AG10803 (cell line): ENCODE measurements at regions not wholly inside any gene's neighbourhood (a gene's known extent, or its start where the extent isn't known, plus 50 kb on each side); places are given as distances from the start of the nearest gene placed in this dataset.

Source experiments
- DNase-seq: peaks from one replicate; pipeline ENCODE4 v3.0.0; 2010; ENCODE audit warnings: low read depth
- H3K4me3 ChIP-seq: 2 replicates; pipeline ENCODE4 v1.5.1; 2011; ENCODE audit warnings: mild to moderate bottlenecking, low read length, control low read depth
- TF ChIP-seq, protein P1 (sequence below): conservative IDR thresholded peaks from 2 replicates; pipeline ENCODE4 v1.5.1; 2011; ENCODE audit warnings: mild to moderate bottlenecking, low read length, control low read depth, inconsistent platforms

DNA sequence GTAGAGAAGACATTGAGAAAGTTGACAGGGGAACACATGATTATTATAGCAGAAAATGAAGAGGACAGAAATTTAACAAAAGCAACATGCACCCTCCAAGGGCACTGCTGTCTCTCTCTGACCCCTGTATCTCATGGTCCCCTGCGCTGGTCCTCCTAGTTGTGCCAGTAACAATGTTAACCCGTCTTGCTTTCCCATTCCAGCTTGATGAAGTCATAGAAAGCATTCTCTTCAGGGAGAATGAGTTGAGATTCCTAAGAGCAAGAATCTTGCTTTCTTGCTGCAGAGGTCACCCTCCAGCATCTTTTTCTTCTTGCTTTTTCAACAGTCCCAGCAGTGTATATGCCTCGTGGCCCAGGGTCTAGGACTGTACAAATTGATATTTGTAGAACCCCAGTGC, 279.6 kb upstream of the ADAMTSL1 start:
- TF ChIP-seq, protein P1, sequence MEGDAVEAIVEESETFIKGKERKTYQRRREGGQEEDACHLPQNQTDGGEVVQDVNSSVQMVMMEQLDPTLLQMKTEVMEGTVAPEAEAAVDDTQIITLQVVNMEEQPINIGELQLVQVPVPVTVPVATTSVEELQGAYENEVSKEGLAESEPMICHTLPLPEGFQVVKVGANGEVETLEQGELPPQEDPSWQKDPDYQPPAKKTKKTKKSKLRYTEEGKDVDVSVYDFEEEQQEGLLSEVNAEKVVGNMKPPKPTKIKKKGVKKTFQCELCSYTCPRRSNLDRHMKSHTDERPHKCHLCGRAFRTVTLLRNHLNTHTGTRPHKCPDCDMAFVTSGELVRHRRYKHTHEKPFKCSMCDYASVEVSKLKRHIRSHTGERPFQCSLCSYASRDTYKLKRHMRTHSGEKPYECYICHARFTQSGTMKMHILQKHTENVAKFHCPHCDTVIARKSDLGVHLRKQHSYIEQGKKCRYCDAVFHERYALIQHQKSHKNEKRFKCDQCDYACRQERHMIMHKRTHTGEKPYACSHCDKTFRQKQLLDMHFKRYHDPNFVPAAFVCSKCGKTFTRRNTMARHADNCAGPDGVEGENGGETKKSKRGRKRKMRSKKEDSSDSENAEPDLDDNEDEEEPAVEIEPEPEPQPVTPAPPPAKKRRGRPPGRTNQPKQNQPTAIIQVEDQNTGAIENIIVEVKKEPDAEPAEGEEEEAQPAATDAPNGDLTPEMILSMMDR = no peak
- DNase-seq = no peak

DNA sequence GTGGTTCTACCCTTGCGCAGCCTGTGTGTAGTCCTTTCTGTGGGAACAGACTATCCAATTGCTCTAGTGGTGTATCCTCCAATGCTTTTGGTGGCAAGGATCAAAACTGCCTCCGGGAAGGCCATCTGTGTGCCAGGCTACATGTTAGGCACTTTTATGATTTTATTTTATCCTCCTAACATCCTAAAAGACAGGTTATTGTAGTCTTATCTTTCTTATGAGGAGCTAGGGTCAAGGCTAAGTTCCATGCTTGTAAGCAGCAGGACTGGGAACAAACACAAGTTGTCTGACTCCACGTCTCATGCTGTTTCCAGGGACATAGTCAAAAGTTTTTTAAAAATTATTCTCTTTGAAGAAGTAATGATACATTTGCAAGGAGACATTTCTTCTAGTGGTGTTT, 278.7 kb upstream of the ADAMTSL1 start:
- TF ChIP-seq, protein P1 = no peak
- H3K4me3 ChIP-seq = no peak overlapping the region
- no peak for DNase-seq

More for the DNA sequence above, 279.6 kb upstream of the ADAMTSL1 start:
- no peak overlapping the region for H3K4me3 ChIP-seq

DNA sequence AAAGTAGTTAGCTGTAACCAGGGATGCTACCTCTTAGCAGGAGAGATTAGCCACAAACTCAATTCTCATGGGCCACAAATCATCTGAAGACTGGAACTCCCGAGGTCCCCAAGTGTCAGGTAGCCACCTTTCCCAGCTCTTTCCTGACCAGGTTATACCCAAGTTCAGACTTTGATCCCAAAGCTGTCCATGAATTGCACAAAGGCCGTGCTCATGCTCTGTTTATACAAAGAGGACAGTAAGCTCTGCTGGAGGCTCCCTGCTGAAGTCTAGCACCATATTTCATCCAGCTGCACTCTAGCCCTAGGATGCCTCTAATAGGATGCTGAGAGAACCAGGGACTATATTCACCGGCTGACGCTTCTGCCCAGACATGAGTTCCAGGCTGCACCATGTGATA, 271.0 kb upstream of the ADAMTSL1 start:
- TF ChIP-seq, protein P1 = no peak
- no peak for DNase-seq
- H3K4me3 ChIP-seq = no peak overlapping the region

DNA sequence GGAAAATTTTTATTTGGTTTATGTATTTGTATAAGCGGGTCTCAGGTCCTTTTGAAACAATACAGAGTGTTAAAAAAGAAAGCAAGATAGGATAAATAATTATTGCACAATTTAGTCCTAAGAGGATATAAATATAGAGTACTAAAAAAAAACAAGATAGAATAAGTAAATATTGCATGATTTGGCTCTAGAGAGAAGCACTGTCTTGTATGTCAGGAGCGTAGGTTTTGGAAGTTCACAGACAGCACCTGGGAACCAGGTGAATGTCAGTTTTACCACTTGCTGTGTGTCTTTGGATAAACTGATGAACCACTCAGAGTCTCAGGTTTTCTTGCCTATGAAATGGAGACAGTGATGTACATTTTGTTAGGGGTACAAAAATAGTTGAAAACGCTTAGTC, 266.2 kb upstream of the ADAMTSL1 start:
- TF ChIP-seq, protein P1 = no peak
- H3K4me3 ChIP-seq = no peak overlapping the region
- DNase-seq = no peak

DNA sequence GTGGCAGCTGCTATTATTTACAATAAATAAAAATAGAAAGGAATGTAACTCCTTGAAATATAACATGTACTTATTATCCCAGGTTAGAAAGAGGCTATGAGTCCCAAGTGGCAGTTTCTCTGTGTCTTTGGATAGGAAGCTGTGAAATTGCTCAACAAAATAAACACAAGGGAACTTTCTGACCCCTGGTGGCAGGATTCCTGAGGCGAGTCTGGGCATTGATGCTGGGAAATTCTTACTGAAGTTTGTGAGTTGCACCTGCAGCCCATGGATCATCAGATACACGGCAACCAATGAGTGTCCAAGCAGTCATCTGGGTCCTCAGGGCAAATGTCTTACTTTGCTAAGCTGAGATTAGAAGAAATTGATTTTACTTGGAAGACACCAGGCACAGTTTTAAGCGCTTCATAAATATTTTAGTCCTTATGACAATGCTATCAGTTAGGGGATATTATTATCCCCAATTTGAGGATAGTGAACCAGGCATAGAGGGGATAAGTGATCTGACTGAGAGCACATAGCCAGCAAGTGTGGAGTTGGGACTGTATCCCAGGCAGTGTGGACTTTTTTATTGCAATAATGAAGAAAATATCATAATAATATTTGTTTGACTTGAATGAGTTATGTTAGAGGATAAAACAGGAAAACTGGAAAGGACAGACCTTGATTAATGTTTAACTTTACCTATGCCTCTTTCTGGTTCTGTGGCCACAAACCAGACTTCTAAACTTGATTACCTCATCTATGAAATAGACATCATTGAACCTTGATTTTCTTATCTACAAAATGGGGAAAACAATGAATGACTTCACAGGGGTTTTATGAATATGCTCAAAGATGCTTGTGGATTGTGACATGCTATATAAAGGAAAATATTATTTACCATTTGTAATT, 265.5 kb upstream of the ADAMTSL1 start:
- DNase-seq = peak; percentile 41
- H3K4me3 ChIP-seq = no peak overlapping the region
- TF ChIP-seq, protein P1 = peak; percentile 71

DNA sequence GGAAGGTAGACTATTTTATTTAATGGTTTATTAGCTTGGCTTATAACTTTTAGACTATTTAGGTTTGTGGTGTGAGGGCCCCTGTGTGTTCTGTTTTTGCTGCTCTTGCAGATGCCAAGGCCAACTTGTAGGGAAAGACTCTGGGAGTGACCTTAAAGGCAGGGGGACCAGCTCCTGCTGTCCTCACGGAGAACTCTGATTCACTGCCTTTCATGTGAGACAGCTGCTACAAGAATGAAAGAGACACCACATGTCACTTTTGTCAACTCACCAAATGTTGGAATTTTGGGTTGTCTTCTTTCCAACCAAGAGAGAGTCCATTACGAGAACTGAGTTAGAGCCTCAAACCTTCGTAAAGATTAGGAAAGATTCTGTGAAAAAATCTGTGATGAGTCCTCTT, 258.3 kb upstream of the ADAMTSL1 start:
- peak; percentile 15 for DNase-seq
- no peak overlapping the region for H3K4me3 ChIP-seq
- TF ChIP-seq, protein P1 = no peak

DNA sequence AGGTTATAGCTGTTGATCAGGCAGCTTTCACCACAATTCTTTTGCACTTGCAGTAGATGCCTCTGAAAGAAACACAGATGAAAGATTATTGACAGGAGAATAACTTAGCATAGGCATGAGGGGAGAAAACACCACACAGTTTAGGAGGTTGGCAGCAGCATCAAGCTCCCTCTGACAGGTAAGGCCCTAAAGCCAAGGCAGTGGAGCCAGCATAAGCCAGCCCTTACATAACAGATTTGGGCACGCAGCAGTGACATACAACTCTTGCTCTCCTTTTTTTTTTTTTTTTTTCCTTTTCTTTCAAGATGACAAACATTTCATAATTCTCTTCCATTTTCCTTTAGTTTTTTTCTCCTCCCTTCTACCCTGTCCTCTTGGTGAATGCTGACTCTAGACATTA, 257.6 kb upstream of the ADAMTSL1 start:
- TF ChIP-seq, protein P1 = no peak
- no peak for DNase-seq
- no peak overlapping the region for H3K4me3 ChIP-seq
